Liver (tissue), 8 donors: ENCODE measurements at regions not wholly inside any gene's neighbourhood (a gene's known extent, or its start where the extent isn't known, plus 50 kb on each side); places are given as distances from the start of the nearest gene placed in this dataset.

Experiments
- DNase-seq: peaks from one replicate; pipeline ENCODE4 v3.0.0-alpha.2; 2017; ENCODE audit warnings: low spot score
- H3K27ac ChIP-seq, 2 donors: one replicate each; pipeline ENCODE4 v1.7.0; 2013; ENCODE audit warnings: inconsistent platforms in 2 of 2, low read length in 2 of 2, control low read depth in 1 of 2, low read depth in 1 of 2, mild to moderate bottlenecking in 1 of 2
- H3K27me3 ChIP-seq, 4 donors: one replicate each; pipeline versions ENCODE4 v1.6.1 to v1.7.0; 2013; ENCODE audit warnings: low read length in 3 of 4, inconsistent platforms in 1 of 4, mild to moderate bottlenecking in 1 of 4, moderate library complexity in 1 of 4; ENCODE audit not compliant: control insufficient read depth in 4 of 4, insufficient read depth in 4 of 4
- H3K36me3 ChIP-seq, 4 donors: one replicate each; pipeline versions ENCODE4 v1.6.1 to v1.7.0; 2013; ENCODE audit warnings: low read length in 3 of 4, mild to moderate bottlenecking in 3 of 4, low read depth in 1 of 4, moderate library complexity in 1 of 4; ENCODE audit not compliant: control insufficient read depth in 4 of 4, insufficient read depth in 3 of 4
- H3K4me1 ChIP-seq, 4 donors: one replicate each; pipeline versions ENCODE4 v1.6.1 to v1.7.0; 2013; ENCODE audit warnings: low read length in 3 of 4, mild to moderate bottlenecking in 3 of 4, moderate library complexity in 1 of 4; ENCODE audit not compliant: control insufficient read depth in 4 of 4, insufficient read depth in 4 of 4
- H3K4me3 ChIP-seq, 3 donors: one replicate each; pipeline versions ENCODE4 v1.6.1 to v1.7.0; 2013; ENCODE audit warnings: low read length in 3 of 3, control low read depth in 1 of 3, low read depth in 1 of 3, mild to moderate bottlenecking in 1 of 3
- H3K9ac ChIP-seq, 2 donors: one replicate each; pipeline ENCODE4 v1.7.0; 2013; ENCODE audit warnings: low read length in 2 of 2, mild to moderate bottlenecking in 2 of 2, moderate library complexity in 2 of 2, control low read depth in 1 of 2, low read depth in 1 of 2
- H3K9me3 ChIP-seq, 4 donors: one replicate each; pipeline versions ENCODE4 v1.6.1 to v1.7.0; 2013; ENCODE audit warnings: low read length in 3 of 4; ENCODE audit not compliant: control insufficient read depth in 4 of 4
- ATF3 ChIP-seq: IDR thresholded peaks from 2 replicates; pipeline ENCODE4 v1.6.1; 2016; ENCODE audit warnings: antibody characterized with exemption
- EGR1 ChIP-seq, 2 donors: IDR thresholded peaks; 2 replicates each; pipeline ENCODE4 v1.6.1; 2016 to 2018; ENCODE audit warnings: antibody characterized with exemption in 2 of 2, low read depth in 2 of 2
- FOXA1 ChIP-seq: IDR thresholded peaks from 2 replicates; pipeline ENCODE4 v1.6.1; 2016; ENCODE audit warnings: antibody characterized with exemption
- FOXA2 ChIP-seq: IDR thresholded peaks from 2 replicates; pipeline ENCODE4 v1.6.1; 2016; ENCODE audit warnings: antibody characterized with exemption
- GABPA ChIP-seq, 2 donors: IDR thresholded peaks in 1 of 2; conservative IDR thresholded peaks in 1 of 2; 2 replicates each; pipeline ENCODE4 v1.6.1; 2016; ENCODE audit warnings: antibody characterized with exemption in 2 of 2, mild to moderate bottlenecking in 1 of 2, moderate library complexity in 1 of 2
- HNF4A ChIP-seq, 2 donors: conservative IDR thresholded peaks; 2 replicates each; pipeline ENCODE4 v1.6.1; 2016; ENCODE audit warnings: antibody characterized with exemption in 2 of 2, mild to moderate bottlenecking in 2 of 2
- HNF4G ChIP-seq: IDR thresholded peaks from 2 replicates; pipeline ENCODE4 v1.6.1; 2016; ENCODE audit warnings: antibody characterized with exemption
- JUND ChIP-seq, 2 donors: IDR thresholded peaks; 2 replicates each; pipeline ENCODE4 v1.6.1; 2016; ENCODE audit warnings: antibody characterized with exemption in 2 of 2
- RAD21 ChIP-seq, 2 donors: IDR thresholded peaks; 2 replicates each; pipeline ENCODE4 v1.6.1; 2016; ENCODE audit warnings: antibody characterized with exemption in 2 of 2, mild to moderate bottlenecking in 2 of 2
- RXRA ChIP-seq, 2 donors: IDR thresholded peaks; 2 replicates each; pipeline ENCODE4 v1.6.1; 2017 to 2018; ENCODE audit warnings: antibody characterized with exemption in 2 of 2, mild to moderate bottlenecking in 1 of 2
- SP1 ChIP-seq: IDR thresholded peaks from 2 replicates; pipeline ENCODE4 v1.6.1; 2018; ENCODE audit warnings: antibody characterized with exemption, mild to moderate bottlenecking
- TAF1 ChIP-seq: conservative IDR thresholded peaks from 2 replicates; pipeline ENCODE4 v1.6.1; 2016; ENCODE audit warnings: antibody characterized with exemption, mild to moderate bottlenecking
- YY1 ChIP-seq: IDR thresholded peaks from 2 replicates; pipeline ENCODE4 v1.6.1; 2016; ENCODE audit warnings: antibody characterized with exemption, mild to moderate bottlenecking
- ZBTB33 ChIP-seq: IDR thresholded peaks from 2 replicates; pipeline ENCODE4 v1.6.1; 2016; ENCODE audit warnings: antibody characterized with exemption
- WGBS: extraction: QIAGEN DNeasy Blood & Tissue Kit; methylation state at CpG from one replicate; pipeline ENCODE4 v1.1.7; 2013; 5-methylcytosine and 5-hydroxymethylcytosine counted together
- TF ChIP-seq, protein P1 (sequence below): IDR thresholded peaks from 2 replicates; pipeline ENCODE4 v1.6.1; 2016; ENCODE audit warnings: antibody characterized with exemption
- TF ChIP-seq, protein P2 (sequence below): fragments of 150-350 bp; IDR thresholded peaks from 2 replicates; pipeline ENCODE4 v1.5.1; 2017; ENCODE audit warnings: improper control_type of control experiment, low read depth, low read length; ENCODE audit not compliant: missing input control
- donor health status: healthy.
- donor health status: healthy.
- donor health status: healthy.
- donor health status: healthy.
- donor health status: healthy.

- Histone ChIP-seq H3K27ac (no peak overlapping the region), H3K4me1 (no peaks in the 10 kb centered on the region), H3K9me3 (peaks cover 0 to 3% (median 0%) of the 10 kb centered on the region in 4 donors), H3K36me3 (no peaks in the 10 kb centered on the region), H3K9ac (no peak overlapping the region), H3K27me3 (no peaks in the 10 kb centered on the region), H3K4me3 (no peak overlapping the region)
- TF ChIP-seq HNF4A (conservative IDR thresholded peaks at IDR 0.05) (no peak), RAD21 (IDR thresholded peaks at IDR 0.05) (no peak), ATF3 (no peak), FOXA2 (no peak), GABPA (IDR thresholded peaks at IDR 0.05 in 1 of 2, conservative IDR thresholded peaks at IDR 0.05 in 1 of 2) (no peak), EGR1 (IDR thresholded peaks at IDR 0.05; ENCODE audit: low read depth in 2 of 2) (no peak), YY1 (no peak), TAF1 (no peak), FOXA1 (no peak), JUND (IDR thresholded peaks at IDR 0.05) (no peak), ZBTB33 (no peak)
- TF ChIP-seq, protein P1, sequence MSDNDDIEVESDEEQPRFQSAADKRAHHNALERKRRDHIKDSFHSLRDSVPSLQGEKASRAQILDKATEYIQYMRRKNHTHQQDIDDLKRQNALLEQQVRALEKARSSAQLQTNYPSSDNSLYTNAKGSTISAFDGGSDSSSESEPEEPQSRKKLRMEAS: no peak
- WGBS: 84% methylated on average over 4 of the region's 4 CpGs
- no peak for DNase-seq
These were observed 429.1 kb downstream of the SEMA3D start for GRCh38 chr7:84757761-84758160.

- no peaks in the 10 kb centered on the region for H3K9me3 ChIP-seq
- no peak overlapping the region for H3K27ac ChIP-seq
- WGBS: 22% methylated on average over 2 of the region's 2 CpGs
- H3K9ac ChIP-seq: no peak overlapping the region
- no peak for TF ChIP-seq FOXA1
- TF ChIP-seq, protein P2, sequence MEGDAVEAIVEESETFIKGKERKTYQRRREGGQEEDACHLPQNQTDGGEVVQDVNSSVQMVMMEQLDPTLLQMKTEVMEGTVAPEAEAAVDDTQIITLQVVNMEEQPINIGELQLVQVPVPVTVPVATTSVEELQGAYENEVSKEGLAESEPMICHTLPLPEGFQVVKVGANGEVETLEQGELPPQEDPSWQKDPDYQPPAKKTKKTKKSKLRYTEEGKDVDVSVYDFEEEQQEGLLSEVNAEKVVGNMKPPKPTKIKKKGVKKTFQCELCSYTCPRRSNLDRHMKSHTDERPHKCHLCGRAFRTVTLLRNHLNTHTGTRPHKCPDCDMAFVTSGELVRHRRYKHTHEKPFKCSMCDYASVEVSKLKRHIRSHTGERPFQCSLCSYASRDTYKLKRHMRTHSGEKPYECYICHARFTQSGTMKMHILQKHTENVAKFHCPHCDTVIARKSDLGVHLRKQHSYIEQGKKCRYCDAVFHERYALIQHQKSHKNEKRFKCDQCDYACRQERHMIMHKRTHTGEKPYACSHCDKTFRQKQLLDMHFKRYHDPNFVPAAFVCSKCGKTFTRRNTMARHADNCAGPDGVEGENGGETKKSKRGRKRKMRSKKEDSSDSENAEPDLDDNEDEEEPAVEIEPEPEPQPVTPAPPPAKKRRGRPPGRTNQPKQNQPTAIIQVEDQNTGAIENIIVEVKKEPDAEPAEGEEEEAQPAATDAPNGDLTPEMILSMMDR: no peak
- no peak for DNase-seq
- H3K4me3 ChIP-seq: no peak overlapping the region
- peaks cover 0 to 2% (median 0%) of the 10 kb centered on the region in 4 donors for H3K27me3 ChIP-seq
- H3K36me3 ChIP-seq: no peaks in the 10 kb centered on the region
- no peaks in the 10 kb centered on the region for H3K4me1 ChIP-seq
These were observed 440.5 kb downstream of the SEMA3D start for GRCh38 chr7:84746353-84746752.

DNA sequence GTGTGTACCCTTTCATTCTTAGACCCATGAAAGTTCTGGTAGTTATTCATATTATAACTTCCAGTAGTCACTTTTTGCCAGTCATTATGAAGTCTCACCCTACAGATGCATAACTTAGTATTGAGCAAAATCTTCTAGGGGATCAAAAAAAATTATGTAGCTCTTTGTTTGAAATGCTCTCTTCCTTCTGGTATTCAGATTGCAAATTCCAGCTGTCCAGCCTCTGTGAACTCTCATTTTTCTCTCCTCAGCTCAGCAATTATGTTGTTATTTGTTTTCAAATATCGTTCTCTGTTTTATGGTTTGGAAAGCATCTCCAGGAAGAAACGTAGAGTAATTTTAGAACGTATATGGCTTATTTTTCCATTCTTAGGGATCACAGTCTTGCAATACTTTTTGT is 442.5 kb downstream of the SEMA3D start:
- 67% methylated on average over 3 of the region's 3 CpGs for WGBS

More for the DNA sequence above, 442.5 kb downstream of the SEMA3D start:
- no peaks in the 10 kb centered on the region for H3K9me3 ChIP-seq
- H3K4me3 ChIP-seq: no peak overlapping the region
- no peak for TF ChIP-seq ATF3
- no peak for TF ChIP-seq SP1
- no peak for TF ChIP-seq RAD21 (IDR thresholded peaks at IDR 0.05)
- TF ChIP-seq FOXA1: no peak
- TF ChIP-seq, protein P1: no peak
- TF ChIP-seq EGR1 (IDR thresholded peaks at IDR 0.05; ENCODE audit: low read depth in 2 of 2): no peak
- TF ChIP-seq RXRA (IDR thresholded peaks at IDR 0.05): no peak
- TF ChIP-seq GABPA (IDR thresholded peaks at IDR 0.05 in 1 of 2, conservative IDR thresholded peaks at IDR 0.05 in 1 of 2): no peak
- no peak for TF ChIP-seq ZBTB33
- TF ChIP-seq HNF4G: no peak
- no peak overlapping the region for H3K9ac ChIP-seq
- H3K27me3 ChIP-seq: peaks cover 0 to 2% (median 0%) of the 10 kb centered on the region in 4 donors
- no peaks in the 10 kb centered on the region for H3K4me1 ChIP-seq
- no peak overlapping the region for H3K27ac ChIP-seq
- no peaks in the 10 kb centered on the region for H3K36me3 ChIP-seq
- DNase-seq: no peak
